GM23338 (cell line): ENCODE measurements at regions not wholly inside any gene's neighbourhood (a gene's known extent, or its start where the extent isn't known, plus 50 kb on each side); places are given as distances from the start of the nearest gene placed in this dataset.
"Not testable (repeated sequence)": the region's sequence is repeated elsewhere in the genome, so short reads cannot be mapped to it uniquely, and the experiment has no call there.

ENCODE experiments used
- ATAC-seq: fragments of 200-7000 bp; cut with Tn5 transposase; 3 replicates; pipeline ENCODE4 v1.9.1; 2020
- DNase-seq: peaks from one replicate; pipeline ENCODE4 v3.0.0-alpha.2; 2015; ENCODE audit warnings: low spot score
- H2AFZ ChIP-seq: fragments of 200-600 bp; sonication (generic); 2 replicates; pipeline ENCODE4 v1.8.0; 2016; ENCODE audit warnings: antibody characterized with exemption, mild to moderate bottlenecking, moderate library complexity
- H3F3A ChIP-seq: fragments of 200-600 bp; sonication (generic); replicated peaks from 2 replicates; pipeline ENCODE4 v1.8.0; 2017; ENCODE audit warnings: antibody characterized with exemption, mixed run types, low read depth
- H3K27ac ChIP-seq: fragments of 200-600 bp; sonication (generic); 2 replicates; pipeline ENCODE4 v1.6.1; 2016; ENCODE audit warnings: low read depth
- H3K27me3 ChIP-seq: fragments of 200-600 bp; sonication (generic); 2 replicates; pipeline ENCODE4 v1.8.0; 2016; ENCODE audit warnings: mild to moderate bottlenecking, mixed run types, moderate library complexity; ENCODE audit not compliant: insufficient read depth
- H3K36me3 ChIP-seq: fragments of 200-600 bp; sonication (generic); 2 replicates; pipeline ENCODE4 v1.8.0; 2016; ENCODE audit warnings: mild to moderate bottlenecking; ENCODE audit not compliant: insufficient read depth
- H3K4me1 ChIP-seq: fragments of 200-600 bp; sonication (generic); 2 replicates; pipeline ENCODE4 v1.8.0; 2016; ENCODE audit warnings: mild to moderate bottlenecking, moderate library complexity; ENCODE audit not compliant: insufficient read depth
- H3K4me2 ChIP-seq: fragments of 200-600 bp; sonication (generic); 2 replicates; pipeline ENCODE4 v1.7.1; 2017; ENCODE audit warnings: mixed run types
- H3K4me3 ChIP-seq: fragments of 200-600 bp; sonication (generic); 2 replicates; pipeline ENCODE4 v1.6.1; 2016; ENCODE audit warnings: mixed run types
- H3K79me2 ChIP-seq: fragments of 200-600 bp; sonication (generic); replicated peaks from 2 replicates; pipeline ENCODE4 v1.8.0; 2017; ENCODE audit warnings: mild to moderate bottlenecking; ENCODE audit not compliant: insufficient read depth
- H3K9me2 ChIP-seq: fragments of 200-600 bp; sonication (generic); 2 replicates; pipeline ENCODE4 v1.8.0; 2017; ENCODE audit not compliant: insufficient read depth
- H4K20me1 ChIP-seq: fragments of 200-600 bp; sonication (generic); replicated peaks from 2 replicates; pipeline ENCODE4 v1.8.0; 2017; ENCODE audit warnings: mild to moderate bottlenecking; ENCODE audit not compliant: insufficient read depth
- H3K27ac Mint-ChIP-seq: 2 replicates; pipeline ENCODE4 v1.8.0; 2020; ENCODE audit warnings: inconsistent platforms, mild to moderate bottlenecking, moderate library complexity, mixed read lengths
- H3K27me3 Mint-ChIP-seq: 3 replicates; pipeline ENCODE4 v1.8.0; 2022; ENCODE audit warnings: low read depth, mild to moderate bottlenecking, moderate library complexity, mixed read lengths, inconsistent platforms; ENCODE audit not compliant: insufficient read depth, poor library complexity
- H3K36me3 Mint-ChIP-seq: 3 replicates; pipeline ENCODE4 v1.8.0; 2021; ENCODE audit warnings: low read depth, mild to moderate bottlenecking, inconsistent platforms, moderate library complexity, mixed read lengths
- H3K4me1 Mint-ChIP-seq: 3 replicates; pipeline ENCODE4 v1.8.0; 2020; ENCODE audit warnings: mild to moderate bottlenecking, inconsistent platforms, mixed read lengths
- H3K4me3 Mint-ChIP-seq: 3 replicates; pipeline ENCODE4 v1.8.0; 2021; ENCODE audit warnings: moderate library complexity, mild to moderate bottlenecking, inconsistent platforms, mixed read lengths
- H3K9me3 Mint-ChIP-seq: 3 replicates; pipeline ENCODE4 v1.8.0; 2020; ENCODE audit warnings: moderate library complexity, mild to moderate bottlenecking, inconsistent platforms, mixed read lengths

DNA sequence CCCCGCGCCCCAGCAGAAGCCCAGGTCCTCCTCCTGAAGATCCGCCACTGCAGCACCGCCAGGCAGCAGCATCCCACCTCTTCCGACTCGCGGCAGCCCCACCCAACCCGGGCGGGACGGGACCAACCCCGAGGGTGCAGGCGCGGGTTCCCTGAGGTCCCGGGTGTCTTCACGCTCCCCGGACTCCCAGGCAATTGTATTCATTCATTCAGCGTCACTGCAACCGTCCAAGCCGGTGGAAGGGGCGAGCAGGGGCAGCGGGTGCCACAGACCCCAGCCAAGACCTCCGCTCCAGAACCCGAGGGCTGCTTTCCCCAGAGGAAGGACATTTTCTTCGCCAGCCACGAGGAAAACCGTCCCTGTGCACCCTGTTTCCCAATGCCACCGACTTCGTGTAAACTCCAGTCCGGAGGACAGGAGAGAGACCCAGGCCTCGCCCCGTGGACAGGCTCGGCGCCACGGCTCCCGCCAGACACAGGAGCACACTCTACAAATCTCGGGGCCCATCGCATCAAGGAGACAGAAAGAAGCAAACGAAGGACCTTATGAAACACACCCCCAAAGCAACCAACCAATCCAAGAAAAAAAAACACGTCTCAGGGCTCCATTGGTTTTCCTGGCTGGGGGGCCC, 1471.5 kb downstream of the FOXD4L5 start:
- H3F3A ChIP-seq, H3K79me2 ChIP-seq, H3K4me3 Mint-ChIP-seq, H3K4me2 ChIP-seq, H3K4me1 ChIP-seq, H3K27ac ChIP-seq, DNase-seq, H3K9me2 ChIP-seq, H3K27ac Mint-ChIP-seq, H4K20me1 ChIP-seq, ATAC-seq, H3K4me1 Mint-ChIP-seq, H3K36me3 ChIP-seq, H2AFZ ChIP-seq: not testable (repeated sequence)
- Mint-ChIP-seq H3K36me3 (peaks cover 29% of the 10 kb centered on the region), H3K27me3 (peaks cover 34% of the 10 kb centered on the region), H3K9me3 (peaks cover 83% of the 10 kb centered on the region)
- Histone ChIP-seq H3K27me3 (peaks cover 39% of the 10 kb centered on the region), H3K4me3 (peak overlapping the region; percentile 42)

DNA sequence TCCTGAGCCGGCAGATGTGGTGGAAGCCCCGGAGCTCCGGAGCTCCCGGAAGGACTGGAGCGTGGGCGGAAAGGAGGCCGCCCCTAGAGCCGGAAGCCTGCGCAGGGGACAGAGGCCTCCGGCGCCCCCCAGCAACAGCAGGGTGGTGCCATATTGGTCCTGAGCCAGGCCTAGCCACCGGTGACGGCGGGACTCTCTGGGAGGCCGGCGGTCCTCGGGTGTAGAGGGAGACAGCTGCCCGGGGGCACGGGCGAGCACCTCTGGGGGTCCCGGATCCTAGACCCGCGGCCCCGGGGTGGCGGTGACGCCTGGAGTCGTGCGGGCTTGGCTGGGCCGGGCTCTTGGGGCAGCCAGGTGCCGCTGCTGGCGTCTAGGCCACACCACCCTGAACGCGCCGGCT, 1472.2 kb downstream of the FOXD4L5 start:
- H3K27ac Mint-ChIP-seq, H4K20me1 ChIP-seq, H3K27ac ChIP-seq, H3F3A ChIP-seq, H3K4me3 ChIP-seq, H3K4me3 Mint-ChIP-seq, H2AFZ ChIP-seq, H3K79me2 ChIP-seq, H3K4me1 Mint-ChIP-seq, H3K9me2 ChIP-seq, H3K4me2 ChIP-seq, H3K4me1 ChIP-seq, DNase-seq, H3K36me3 ChIP-seq: not testable (repeated sequence)
- ATAC-seq = peak; percentile 13
- Mint-ChIP-seq H3K9me3 (peaks cover 81% of the 10 kb centered on the region), H3K36me3 (peaks cover 25% of the 10 kb centered on the region), H3K27me3 (peaks cover 29% of the 10 kb centered on the region)
- H3K27me3 ChIP-seq = peaks cover 33% of the 10 kb centered on the region

GRCh38 chr9:63804205-63804604, 1480.8 kb downstream of the FOXD4L5 start:
- H2AFZ ChIP-seq, H3K27me3 ChIP-seq, H3K4me2 ChIP-seq, H4K20me1 ChIP-seq, H3K27ac Mint-ChIP-seq, H3K4me1 Mint-ChIP-seq, H3K9me2 ChIP-seq, H3F3A ChIP-seq, H3K4me3 ChIP-seq, H3K36me3 ChIP-seq, H3K27me3 Mint-ChIP-seq, H3K27ac ChIP-seq, ATAC-seq, DNase-seq, H3K79me2 ChIP-seq, H3K4me1 ChIP-seq, H3K4me3 Mint-ChIP-seq: not testable (repeated sequence)
- H3K36me3 Mint-ChIP-seq = peaks cover 25% of the 10 kb centered on the region; the same call in 2 of the 3 replicates
- H3K9me3 Mint-ChIP-seq = peaks cover 75% of the 10 kb centered on the region

- H3K4me1 Mint-ChIP-seq, H3K4me3 ChIP-seq, H2AFZ ChIP-seq, ATAC-seq, H3K9me2 ChIP-seq, H3K4me1 ChIP-seq, DNase-seq, H3F3A ChIP-seq, H3K27ac ChIP-seq, H4K20me1 ChIP-seq, H3K36me3 ChIP-seq, H3K4me2 ChIP-seq, H3K27me3 ChIP-seq, H3K27me3 Mint-ChIP-seq, H3K27ac Mint-ChIP-seq, H3K4me3 Mint-ChIP-seq, H3K79me2 ChIP-seq: not testable (repeated sequence)
- Mint-ChIP-seq H3K9me3 (peaks cover 87% of the 10 kb centered on the region), H3K36me3 (peaks cover 19% of the 10 kb centered on the region)
Measured at GRCh38 chr9:63794081-63794685, 1490.8 kb downstream of the FOXD4L5 start.

- H3K27ac Mint-ChIP-seq, H3K79me2 ChIP-seq, H3K9me2 ChIP-seq, H3K4me3 ChIP-seq, H2AFZ ChIP-seq, H4K20me1 ChIP-seq, H3K27ac ChIP-seq, H3K4me2 ChIP-seq, H3K27me3 ChIP-seq, H3K4me1 Mint-ChIP-seq, H3F3A ChIP-seq, H3K27me3 Mint-ChIP-seq, H3K4me3 Mint-ChIP-seq, DNase-seq, H3K36me3 ChIP-seq, ATAC-seq, H3K4me1 ChIP-seq: not testable (repeated sequence)
- H3K9me3 Mint-ChIP-seq = peaks cover 77% of the 10 kb centered on the region
- H3K36me3 Mint-ChIP-seq = peaks cover 24% of the 10 kb centered on the region
Measured at GRCh38 chr9:63787454-63787853, 1497.6 kb downstream of the FOXD4L5 start.

DNA sequence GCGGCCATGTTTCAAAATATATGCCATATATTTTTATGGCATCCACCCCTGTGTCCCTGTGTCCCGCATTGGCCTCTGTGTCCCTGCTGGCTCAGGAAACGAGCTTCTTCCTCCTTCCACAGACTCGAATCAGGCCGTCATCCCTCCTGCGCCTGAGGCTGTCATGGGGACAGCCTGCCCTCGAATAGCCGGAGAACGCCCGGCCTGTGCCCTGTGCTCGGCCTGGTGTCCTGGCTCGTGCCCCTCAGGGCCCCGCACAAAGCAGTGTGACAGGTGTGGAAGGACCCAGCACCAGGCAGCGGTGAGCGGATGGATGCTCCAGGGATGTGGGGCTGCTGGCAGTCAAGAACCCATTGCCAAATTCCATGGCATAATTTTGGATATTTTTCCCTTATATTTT, 1500.0 kb downstream of the FOXD4L5 start:
- not testable (repeated sequence) for DNase-seq, H3K4me2 ChIP-seq, H3K4me1 Mint-ChIP-seq, ATAC-seq, H3K27ac ChIP-seq, H3K4me3 Mint-ChIP-seq, H3K27me3 Mint-ChIP-seq, H3K27ac Mint-ChIP-seq, H3K4me3 ChIP-seq, H3K36me3 ChIP-seq, H4K20me1 ChIP-seq, H3K4me1 ChIP-seq, H3F3A ChIP-seq, H3K79me2 ChIP-seq, H3K9me2 ChIP-seq, H2AFZ ChIP-seq
- Mint-ChIP-seq H3K9me3 (peaks cover 61% of the 10 kb centered on the region), H3K36me3 (peaks cover 13% of the 10 kb centered on the region)
- peaks cover 11% of the 10 kb centered on the region for H3K27me3 ChIP-seq
